ENCODE measurements at regions not wholly inside any gene's neighbourhood (a gene's known extent, or its start where the extent isn't known, plus 50 kb on each side); places are given as distances from the start of the nearest gene placed in this dataset.

- DNase-seq (ENCODE audit: low read depth, low spot score) = no peak
Measured at GRCh38 chr19:30122431-30122830, 180.4 kb downstream of the URI1 start.

DNA sequence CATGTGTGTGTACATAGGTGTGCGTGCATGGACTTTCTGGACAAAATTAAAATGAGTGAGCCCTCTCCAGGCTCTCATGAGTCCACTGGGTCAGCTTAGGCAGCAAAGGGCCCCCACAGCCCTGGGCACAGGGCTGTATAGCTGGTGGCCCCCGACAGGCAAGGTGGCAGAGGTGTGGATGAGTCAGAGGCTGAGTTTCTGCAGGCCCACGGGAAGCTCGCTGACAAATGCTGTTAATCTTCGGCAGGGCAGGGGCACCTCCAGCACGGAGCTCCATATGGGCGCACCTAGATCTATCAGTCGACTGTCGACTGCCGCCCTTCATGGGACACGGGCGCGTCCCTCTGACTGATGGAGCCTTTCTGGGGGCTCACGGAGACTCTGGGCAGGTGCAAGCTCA, 181.1 kb downstream of the URI1 start:
- no peak for DNase-seq (ENCODE audit: low read depth, low spot score)

GRCh38 chr19:30123611-30124010, 181.6 kb downstream of the URI1 start:
- DNase-seq (ENCODE audit: low read depth, low spot score) = no peak

DNA sequence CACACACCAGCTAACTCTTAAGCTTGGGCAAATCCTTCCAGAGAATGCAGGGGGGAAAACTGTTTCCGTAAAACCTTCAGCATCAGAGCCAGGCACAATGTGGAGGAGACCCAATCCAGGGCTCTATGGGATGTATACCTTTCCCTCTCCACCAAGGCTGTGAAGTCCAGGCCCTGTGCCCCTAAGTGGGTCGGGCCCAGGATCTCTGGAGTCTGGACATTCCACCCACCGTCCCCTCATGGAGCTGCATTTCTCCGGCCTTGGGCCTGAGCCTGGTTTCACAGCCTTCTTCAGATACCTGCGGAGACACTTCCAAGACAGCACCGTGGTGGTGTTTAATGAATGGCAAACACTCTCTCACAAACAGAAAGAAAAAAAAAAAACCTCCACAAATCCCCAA, 186.2 kb downstream of the URI1 start:
- no peak for DNase-seq (ENCODE audit: low read depth, low spot score)

GRCh38 chr19:30130356-30131122, 188.5 kb downstream of the URI1 start:
- DNase-seq (ENCODE audit: low read depth, low spot score) = no peak

DNA sequence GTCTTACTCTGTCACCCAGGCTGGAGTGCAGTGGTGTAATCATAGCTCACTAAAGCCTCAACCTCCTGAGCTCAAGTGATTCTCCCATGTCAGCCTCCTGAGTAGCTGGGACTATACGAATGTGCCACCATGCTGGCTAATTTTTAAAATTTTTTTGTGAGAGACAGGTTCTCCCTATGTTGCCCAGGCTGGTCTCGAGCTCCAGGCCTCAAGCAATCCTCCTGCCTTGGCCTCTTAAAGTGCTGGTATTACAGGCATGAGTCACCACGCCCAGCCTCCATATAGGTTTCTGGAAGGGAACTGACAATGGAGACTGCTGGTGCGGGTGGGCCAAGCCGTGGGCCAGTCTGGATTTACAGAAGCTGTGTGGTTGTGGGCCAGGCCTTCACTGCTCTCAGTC, 189.2 kb downstream of the URI1 start:
- no peak for DNase-seq (ENCODE audit: low read depth, low spot score)

- DNase-seq (ENCODE audit: low read depth, low spot score) = no peak
Measured at GRCh38 chr19:30131722-30132291, 189.8 kb downstream of the URI1 start.

GRCh38 chr19:30132343-30133075, 190.5 kb downstream of the URI1 start:
- DNase-seq (ENCODE audit: low read depth, low spot score) = no peak

DNA sequence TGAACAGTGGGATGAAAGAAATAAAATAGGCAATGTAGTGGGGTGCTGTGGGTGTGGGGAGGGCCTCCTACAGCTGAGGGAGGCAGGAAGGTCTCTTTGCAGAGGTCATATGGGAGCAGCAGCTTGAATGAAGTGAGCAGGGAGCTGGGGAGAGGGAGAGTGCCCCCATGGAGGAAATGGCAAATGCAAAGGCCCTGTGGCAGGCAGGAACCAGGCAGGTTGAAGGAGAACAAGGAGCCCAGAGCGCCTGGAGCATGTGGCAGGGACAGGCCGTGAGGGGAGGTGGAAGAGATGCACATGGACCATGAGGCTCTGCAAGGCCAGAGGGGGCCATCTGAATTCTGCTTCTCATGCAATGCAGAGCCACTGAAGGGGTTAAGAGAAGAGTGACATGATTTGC, 191.8 kb downstream of the URI1 start:
- no peak for DNase-seq (ENCODE audit: low read depth, low spot score)

DNA sequence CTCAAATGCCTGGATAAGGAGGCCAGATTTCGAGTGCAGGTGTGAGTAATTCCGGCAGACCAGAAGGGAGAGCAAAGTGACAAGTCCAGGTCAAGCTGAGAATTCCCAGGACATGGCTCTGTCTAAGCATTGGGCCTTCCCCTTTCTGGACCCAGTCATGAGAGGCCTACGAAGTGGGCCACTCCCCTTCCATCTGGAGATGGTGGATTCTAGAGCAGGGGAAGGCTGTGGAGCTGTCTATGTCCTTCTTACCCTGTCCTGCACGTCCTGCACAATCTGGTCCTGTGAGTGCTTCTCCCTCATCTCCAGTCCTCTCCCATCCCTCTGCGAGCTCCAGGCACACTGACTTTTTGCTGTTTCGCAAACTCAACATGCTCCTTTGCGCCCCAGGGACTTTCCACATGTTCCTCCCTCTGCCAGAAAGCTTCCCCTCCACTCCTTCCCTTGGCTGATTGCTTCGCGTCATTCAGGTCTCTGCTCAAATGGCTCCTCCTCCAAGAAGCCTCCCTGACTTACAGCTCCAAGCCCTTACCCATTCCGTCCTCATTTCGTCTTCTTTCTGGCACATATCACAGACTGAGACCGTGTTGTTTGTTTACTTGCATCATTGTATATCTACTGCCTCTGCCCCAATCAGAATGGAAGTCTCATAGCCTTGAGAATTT, 193.2 kb downstream of the URI1 start:
- no peak for DNase-seq (ENCODE audit: low read depth, low spot score)

- DNase-seq (ENCODE audit: low read depth, low spot score) = no peak
Measured at GRCh38 chr19:30135797-30136196, 193.8 kb downstream of the URI1 start.

GRCh38 chr19:30136611-30137195, 194.7 kb downstream of the URI1 start:
- DNase-seq (ENCODE audit: low read depth, low spot score) = no peak

DNA sequence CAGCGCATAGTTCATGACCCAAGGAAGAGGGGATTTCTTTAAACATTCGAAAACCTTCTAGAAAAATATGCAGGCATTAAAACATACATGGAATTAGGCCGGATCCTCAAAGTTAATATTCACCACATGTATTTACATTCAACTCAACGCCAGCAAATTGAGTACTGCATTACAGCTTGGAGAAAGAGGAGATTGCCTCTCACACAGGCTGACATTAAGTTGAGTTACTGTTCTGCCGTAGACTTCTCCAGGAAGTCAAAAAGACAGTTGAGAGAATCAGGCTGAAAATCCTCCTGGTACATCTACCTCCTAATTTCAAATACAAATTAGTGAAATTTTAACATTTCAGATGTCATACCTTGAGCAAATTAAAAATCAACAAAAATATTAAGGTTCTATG, 195.7 kb downstream of the URI1 start:
- DNase-seq (ENCODE audit: low read depth, low spot score) = no peak

DNA sequence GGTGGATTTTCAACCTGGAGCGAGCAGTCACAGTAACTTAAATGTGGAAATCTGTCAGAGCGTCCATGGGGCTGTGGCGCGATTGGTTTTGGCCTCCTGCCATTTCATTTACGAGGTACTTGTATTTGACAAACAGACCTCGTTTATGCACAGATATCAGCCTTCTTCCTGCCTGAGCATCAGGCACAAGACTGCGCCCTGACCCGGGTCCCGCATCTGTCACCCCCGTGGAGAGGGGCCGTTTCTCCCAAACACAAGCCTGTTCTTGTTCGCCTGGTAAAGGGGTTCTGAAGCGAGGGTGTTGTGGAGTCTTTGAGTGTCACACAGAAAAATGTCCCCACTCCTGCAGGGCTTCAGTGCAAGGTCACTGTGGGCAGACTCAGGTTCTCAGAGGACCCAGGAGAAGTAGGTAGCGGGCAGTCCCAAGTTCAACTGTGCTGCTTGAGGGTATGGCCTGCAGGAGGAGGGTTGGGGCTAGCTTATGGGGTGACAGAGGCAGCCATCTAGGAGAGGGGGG, 202.3 kb downstream of the URI1 start:
- DNase-seq (ENCODE audit: low read depth, low spot score) = no peak

- no peak for DNase-seq (ENCODE audit: low read depth, low spot score)
Measured at GRCh38 chr19:30144802-30145201, 202.8 kb downstream of the URI1 start.

- no peak for DNase-seq (ENCODE audit: low read depth, low spot score)
Measured at GRCh38 chr19:30145467-30145866, 203.4 kb downstream of the URI1 start.

- DNase-seq (ENCODE audit: low read depth, low spot score) = no peak
Measured at GRCh38 chr19:30146346-30146745, 204.3 kb downstream of the URI1 start.

DNA sequence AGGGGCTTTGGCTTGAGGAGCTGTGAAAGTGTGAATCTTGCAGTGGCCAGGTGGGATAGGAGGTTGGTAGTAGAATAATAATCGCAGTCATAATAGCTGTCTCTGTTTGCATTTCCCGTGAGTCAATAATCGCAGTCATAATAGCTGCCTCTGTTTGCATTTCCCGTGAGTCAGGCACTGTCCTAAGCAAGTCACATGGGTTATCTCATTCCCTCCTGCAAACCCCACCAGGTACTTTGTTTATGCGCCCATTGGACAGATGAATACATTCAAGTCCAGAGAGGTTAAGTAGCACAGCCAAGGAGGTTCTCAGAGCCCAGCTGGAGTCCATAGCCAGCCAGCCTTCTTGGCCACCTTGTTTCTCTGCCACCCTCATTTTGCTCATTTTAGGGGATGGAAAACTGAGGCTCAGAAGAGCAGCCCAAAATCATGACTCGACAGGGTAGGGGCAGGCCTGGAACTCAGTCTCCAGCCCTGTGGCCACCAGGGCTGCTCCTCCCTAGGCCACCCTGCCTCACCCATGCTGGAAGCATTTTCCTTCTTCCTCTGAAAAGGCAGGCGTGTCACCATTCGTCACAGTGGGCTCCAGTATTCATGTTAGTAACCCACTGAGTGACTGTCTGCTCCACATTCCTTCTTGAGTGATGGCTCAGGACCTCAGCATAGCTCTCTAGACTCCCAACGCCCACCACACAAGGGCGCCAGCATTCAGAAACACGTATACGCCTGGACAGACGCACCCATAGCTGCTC, 206.2 kb downstream of the URI1 start:
- no peak for DNase-seq (ENCODE audit: low read depth, low spot score)

DNA sequence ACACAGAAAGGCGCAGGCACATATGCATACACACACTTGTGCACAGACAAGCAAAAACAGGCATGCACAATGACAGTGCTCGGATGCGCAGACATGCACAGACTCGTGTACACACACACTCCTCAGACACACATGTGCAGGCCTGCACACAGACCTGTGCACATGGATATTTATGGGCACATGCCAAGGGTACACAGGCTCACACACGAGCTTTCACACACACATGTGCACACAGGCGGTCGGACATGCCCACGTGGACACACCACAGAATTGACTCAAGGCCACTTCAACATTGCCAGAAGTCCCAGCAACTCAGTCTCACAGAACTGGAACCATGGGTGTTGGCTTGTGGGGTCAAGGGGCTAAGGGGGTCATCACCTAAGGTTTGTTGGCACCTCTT, 206.8 kb downstream of the URI1 start:
- no peak for DNase-seq (ENCODE audit: low read depth, low spot score)

GRCh38 chr19:30149300-30149699, 207.3 kb downstream of the URI1 start:
- DNase-seq (ENCODE audit: low read depth, low spot score) = no peak

DNA sequence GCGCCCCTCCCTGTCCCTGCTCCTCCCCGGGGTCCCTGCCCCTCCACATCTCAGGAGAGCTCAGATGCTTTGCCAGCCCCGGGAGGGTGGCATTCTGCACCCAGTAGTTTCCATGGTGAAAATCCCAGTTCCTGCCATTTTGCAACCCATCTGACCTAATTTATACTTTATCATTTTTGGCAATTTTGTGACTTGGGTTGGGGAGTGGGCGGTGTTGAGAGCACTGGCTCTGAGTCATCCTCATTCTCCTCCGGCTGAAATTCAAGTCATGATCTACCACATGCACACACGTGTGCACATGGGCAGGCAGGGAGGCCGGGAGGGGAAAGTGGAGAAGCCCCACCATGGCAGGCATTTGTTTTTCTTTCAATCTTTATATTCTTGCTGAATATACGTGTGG, 208.6 kb downstream of the URI1 start:
- no peak for DNase-seq (ENCODE audit: low read depth, low spot score)
